Activated CD8-positive, alpha-beta memory T cell treated with anti-CD3 and anti-CD28 coated beads, Interleukin-2, amount 10 ng/mL, durations not matched to agents 7 days and 5 days (primary cell): ENCODE measurements at regions not wholly inside any gene's neighbourhood (a gene's known extent, or its start where the extent isn't known, plus 50 kb on each side); places are given as distances from the start of the nearest gene placed in this dataset.
A peak's percentile ranks its signal among the peaks of the same experiment; 100 is the strongest.
"Not testable (repeated sequence)": the region's sequence is repeated elsewhere in the genome, so short reads cannot be mapped to it uniquely, and the experiment has no call there.

Experiments
- ATAC-seq: fragments of 150-1000 bp; cut with Tn5 transposase; one replicate; pipeline ENCODE4 v1.10.0; 2021; ENCODE audit warnings: moderate library complexity
- CTCF ChIA-PET: fragments of 350-600 bp; sonication (Branson Sonifier 250); formaldehyde crosslinking; loops from one replicate; lab custom pipeline; 2021; ENCODE audit warnings: antibody characterized with exemption; lab: Charles Lee
- DNase-seq: peaks from one replicate; pipeline ENCODE4 v3.0.0-alpha.2; 2020
- H3K27ac Mint-ChIP-seq: one replicate; pipeline ENCODE4 v1.8.0; 2021; ENCODE audit warnings: mild to moderate bottlenecking, mixed read lengths
- H3K27me3 Mint-ChIP-seq: one replicate; pipeline ENCODE4 v1.8.0; 2021; ENCODE audit warnings: mixed read lengths
- H3K36me3 Mint-ChIP-seq: one replicate; pipeline ENCODE4 v1.8.0; 2021; ENCODE audit warnings: mild to moderate bottlenecking, mixed read lengths
- H3K4me1 Mint-ChIP-seq: one replicate; pipeline ENCODE4 v1.8.0; 2021; ENCODE audit warnings: mixed read lengths
- H3K4me3 Mint-ChIP-seq: one replicate; pipeline ENCODE4 v1.8.0; 2021; ENCODE audit warnings: mild to moderate bottlenecking, moderate library complexity, mixed read lengths
- H3K9me3 Mint-ChIP-seq: one replicate; pipeline ENCODE4 v1.8.0; 2022; ENCODE audit warnings: low read depth, mixed read lengths

GRCh38 chrX:22748093-22748999 lies 251.4 kb upstream of the DDX53 start:
- ATAC-seq = no peak

DNA sequence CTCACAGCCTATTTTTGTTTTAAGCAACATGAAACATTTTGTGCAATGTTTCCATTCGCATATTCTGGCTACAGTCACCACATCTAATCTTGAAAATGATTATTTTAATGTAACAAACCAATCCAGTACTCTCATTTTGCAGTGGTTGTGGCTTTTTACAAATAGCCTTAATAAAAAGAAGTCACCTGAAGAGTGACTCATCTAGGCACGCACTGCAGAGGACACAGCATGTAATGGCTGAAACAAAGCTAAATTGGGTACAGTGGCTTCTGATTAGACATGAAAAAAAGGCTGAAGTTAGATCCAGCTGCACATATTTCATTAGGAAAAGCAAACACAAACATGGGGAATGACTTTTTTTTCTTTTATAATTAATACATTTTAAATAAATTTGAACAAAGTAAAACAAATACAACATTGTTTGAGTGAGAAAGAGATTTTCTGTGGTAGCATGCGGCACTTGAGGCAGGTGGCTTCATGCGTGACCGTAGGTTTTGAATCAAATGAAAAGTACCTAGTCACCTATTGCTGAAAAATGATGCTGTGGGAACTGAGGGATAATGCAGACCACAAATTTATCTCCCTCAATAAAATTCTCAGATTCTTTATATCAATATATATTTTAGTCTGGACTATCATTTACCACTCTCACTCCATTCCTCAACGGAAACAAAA lies 240.8 kb upstream of the DDX53 start:
- DNase-seq (no peak), ATAC-seq (no peak)
- H3K9me3 Mint-ChIP-seq = no peaks in the 10 kb centered on the region
- CTCF ChIA-PET = no interaction called here
- no peaks in the 10 kb centered on the region for H3K4me1 Mint-ChIP-seq
- H3K27me3 Mint-ChIP-seq = no peaks in the 10 kb centered on the region
- no peaks in the 10 kb centered on the region for H3K36me3 Mint-ChIP-seq
- H3K4me3 Mint-ChIP-seq = no peak overlapping the region
- H3K27ac Mint-ChIP-seq = no peak overlapping the region

More at GRCh38 chrX:22748093-22748999, 251.4 kb upstream of the DDX53 start:
- no peaks in the 10 kb centered on the region for H3K27me3 Mint-ChIP-seq
- no peaks in the 10 kb centered on the region for H3K36me3 Mint-ChIP-seq
- CTCF ChIA-PET = interaction anchor here (0.6 to 1.5 kb wide), 4 partner anchors 10 to 612 kb away, joined by 3 to 7 read pairs (median 4); no protein-coding TSS in a partner anchor
- H3K9me3 Mint-ChIP-seq = no peaks in the 10 kb centered on the region
- H3K4me1 Mint-ChIP-seq = no peaks in the 10 kb centered on the region
- no peak overlapping the region for H3K27ac Mint-ChIP-seq
- H3K4me3 Mint-ChIP-seq = no peak overlapping the region
- DNase-seq = peak; percentile 51

DNA sequence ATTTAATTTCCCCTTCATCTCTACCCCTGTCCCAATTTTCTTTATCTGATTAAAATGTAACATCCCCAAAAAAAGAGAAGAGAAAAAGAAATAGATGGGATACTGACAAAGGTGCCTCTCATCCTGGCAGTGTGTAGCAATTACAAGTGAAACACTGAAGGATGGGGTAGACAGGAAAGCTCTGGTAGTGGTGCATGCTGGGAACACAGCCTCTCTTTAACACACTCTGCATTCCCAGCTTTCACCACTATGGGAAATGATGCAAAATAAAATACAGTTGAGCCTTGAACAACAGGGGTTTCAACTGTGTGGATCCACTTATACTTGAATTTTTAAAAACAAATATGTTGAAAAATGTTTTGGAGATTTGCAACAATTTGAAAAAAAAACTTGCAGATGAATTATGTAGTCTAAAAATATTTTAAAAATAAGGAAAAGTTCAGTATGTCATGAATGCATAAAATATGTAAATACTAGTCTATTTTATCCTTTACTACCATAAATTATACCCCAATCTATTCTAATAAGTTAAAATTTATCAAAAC lies 239.2 kb upstream of the DDX53 start:
- DNase-seq = no peak
- CTCF ChIA-PET = no interaction called here
- no peak for ATAC-seq
- H3K27me3 Mint-ChIP-seq = no peaks in the 10 kb centered on the region
- no peak overlapping the region for H3K27ac Mint-ChIP-seq
- no peaks in the 10 kb centered on the region for H3K9me3 Mint-ChIP-seq
- no peaks in the 10 kb centered on the region for H3K36me3 Mint-ChIP-seq
- H3K4me3 Mint-ChIP-seq = no peak overlapping the region
- no peaks in the 10 kb centered on the region for H3K4me1 Mint-ChIP-seq

GRCh38 chrX:22788221-22788620 lies 211.5 kb upstream of the DDX53 start:
- Mint-ChIP-seq H3K4me3 (no peak overlapping the region), H3K27ac (no peak overlapping the region), H3K9me3 (no peaks in the 10 kb centered on the region), H3K4me1 (no peaks in the 10 kb centered on the region), H3K27me3 (no peaks in the 10 kb centered on the region), H3K36me3 (no peaks in the 10 kb centered on the region)
- DNase-seq = no peak
- CTCF ChIA-PET = no interaction called here
- no peak for ATAC-seq

GRCh38 chrX:22795671-22796070 lies 204.1 kb upstream of the DDX53 start:
- H3K4me3 Mint-ChIP-seq = no peak overlapping the region
- H3K27ac Mint-ChIP-seq = no peak overlapping the region
- H3K9me3 Mint-ChIP-seq = no peaks in the 10 kb centered on the region
- DNase-seq (no peak), ATAC-seq (no peak)
- no peaks in the 10 kb centered on the region for H3K27me3 Mint-ChIP-seq
- CTCF ChIA-PET = no interaction called here
- H3K36me3 Mint-ChIP-seq = no peaks in the 10 kb centered on the region
- H3K4me1 Mint-ChIP-seq = no peaks in the 10 kb centered on the region

- H3K4me1 Mint-ChIP-seq = no peaks in the 10 kb centered on the region
- H3K4me3 Mint-ChIP-seq = no peak overlapping the region
- ATAC-seq (no peak), DNase-seq (no peak)
- no peaks in the 10 kb centered on the region for H3K27me3 Mint-ChIP-seq
- CTCF ChIA-PET = no interaction called here
- H3K9me3 Mint-ChIP-seq = no peaks in the 10 kb centered on the region
- no peak overlapping the region for H3K27ac Mint-ChIP-seq
- H3K36me3 Mint-ChIP-seq = no peaks in the 10 kb centered on the region
These were observed 199.4 kb upstream of the DDX53 start for GRCh38 chrX:22800360-22800759.

GRCh38 chrX:22800806-22801205 lies 199.0 kb upstream of the DDX53 start:
- Mint-ChIP-seq H3K4me3 (no peak overlapping the region), H3K27me3 (no peaks in the 10 kb centered on the region), H3K4me1 (no peaks in the 10 kb centered on the region), H3K27ac (no peak overlapping the region), H3K9me3 (no peaks in the 10 kb centered on the region), H3K36me3 (no peaks in the 10 kb centered on the region)
- no peak for ATAC-seq
- CTCF ChIA-PET = no interaction called here
- DNase-seq = no peak

DNA sequence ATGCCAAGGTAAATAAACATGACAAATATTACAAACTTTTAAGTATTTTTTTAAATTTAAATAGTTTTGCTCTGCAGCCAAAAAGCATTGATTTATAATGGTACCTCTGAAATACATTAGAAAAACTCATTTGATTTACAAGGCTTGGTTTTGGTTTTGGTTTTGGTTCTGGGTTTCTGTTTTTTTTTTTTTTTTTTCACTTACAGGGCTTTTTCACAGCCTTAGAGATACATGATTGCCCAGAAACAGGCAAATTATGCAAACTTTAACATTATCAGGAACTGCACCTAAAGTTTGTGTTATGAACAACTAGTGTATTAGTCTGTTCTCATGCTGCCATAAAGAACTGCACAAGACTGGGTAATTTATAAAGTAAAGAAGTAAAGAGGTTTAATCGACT lies 196.4 kb upstream of the DDX53 start:
- H3K4me1 Mint-ChIP-seq = no peaks in the 10 kb centered on the region
- no peaks in the 10 kb centered on the region for H3K36me3 Mint-ChIP-seq
- no peak for ATAC-seq
- H3K9me3 Mint-ChIP-seq = no peaks in the 10 kb centered on the region
- CTCF ChIA-PET = no interaction called here
- no peaks in the 10 kb centered on the region for H3K27me3 Mint-ChIP-seq
- no peak for DNase-seq
- H3K27ac Mint-ChIP-seq = no peak overlapping the region
- no peak overlapping the region for H3K4me3 Mint-ChIP-seq

DNA sequence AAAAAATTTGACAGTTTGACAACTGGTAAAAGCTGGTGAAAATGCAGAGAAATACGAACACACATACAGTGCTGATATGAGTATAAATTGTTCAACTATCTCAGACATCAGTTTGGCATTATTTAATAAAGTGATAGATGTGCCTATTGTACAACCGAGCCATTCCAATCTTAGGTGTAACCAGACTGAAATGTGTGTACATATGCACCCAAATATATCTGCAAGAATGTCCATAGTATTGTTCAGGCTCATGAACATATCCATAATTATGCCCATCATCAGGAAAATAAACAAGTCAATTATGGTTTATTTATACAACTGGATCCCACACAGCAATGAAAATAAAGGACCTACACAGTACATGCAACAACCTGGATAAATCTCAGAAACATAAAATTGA lies 188.9 kb upstream of the DDX53 start:
- Mint-ChIP-seq H3K9me3 (no peaks in the 10 kb centered on the region), H3K27me3 (no peaks in the 10 kb centered on the region), H3K27ac (no peak overlapping the region), H3K4me1 (no peaks in the 10 kb centered on the region), H3K4me3 (no peak overlapping the region), H3K36me3 (no peaks in the 10 kb centered on the region)
- ATAC-seq = no peak
- DNase-seq = no peak
- CTCF ChIA-PET = no interaction called here

DNA sequence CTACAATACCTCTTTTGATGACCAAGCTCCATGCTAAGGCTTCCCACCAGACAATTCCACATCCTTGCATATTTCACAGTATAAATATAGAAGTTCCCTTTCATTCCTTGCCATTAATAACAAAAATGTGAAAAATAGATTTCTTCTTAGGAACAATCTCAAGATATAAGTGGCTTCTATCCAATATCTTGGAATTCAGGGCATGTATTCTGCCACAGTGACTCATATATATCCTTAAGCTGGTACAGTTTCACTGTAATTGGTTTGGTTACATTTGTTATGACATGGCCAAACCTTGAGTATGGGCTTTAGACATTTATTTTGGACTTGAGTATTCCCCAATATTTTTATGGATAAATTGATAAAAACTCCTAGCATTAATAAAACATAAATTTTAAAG lies 181.7 kb upstream of the DDX53 start:
- DNase-seq (no peak), ATAC-seq (no peak)
- H3K4me3 Mint-ChIP-seq = no peak overlapping the region
- H3K9me3 Mint-ChIP-seq = no peaks in the 10 kb centered on the region
- H3K27me3 Mint-ChIP-seq = no peaks in the 10 kb centered on the region
- H3K36me3 Mint-ChIP-seq = no peaks in the 10 kb centered on the region
- H3K4me1 Mint-ChIP-seq = no peaks in the 10 kb centered on the region
- H3K27ac Mint-ChIP-seq = no peak overlapping the region
- CTCF ChIA-PET = no interaction called here

- CTCF ChIA-PET = no interaction called here
- Mint-ChIP-seq H3K4me1 (no peaks in the 10 kb centered on the region), H3K27ac (no peak overlapping the region), H3K9me3 (no peaks in the 10 kb centered on the region), H3K36me3 (no peaks in the 10 kb centered on the region), H3K4me3 (no peak overlapping the region), H3K27me3 (no peaks in the 10 kb centered on the region)
- DNase-seq (no peak), ATAC-seq (no peak)
These were observed 144.1 kb upstream of the DDX53 start for GRCh38 chrX:22855693-22856092.

GRCh38 chrX:22859642-22860041 lies 140.1 kb upstream of the DDX53 start:
- Mint-ChIP-seq H3K27ac (no peak overlapping the region), H3K27me3 (no peaks in the 10 kb centered on the region), H3K4me3 (no peak overlapping the region), H3K36me3 (no peaks in the 10 kb centered on the region), H3K4me1 (no peaks in the 10 kb centered on the region), H3K9me3 (no peaks in the 10 kb centered on the region)
- DNase-seq = no peak
- no peak for ATAC-seq
- CTCF ChIA-PET = no interaction called here

- H3K4me1 Mint-ChIP-seq, H3K4me3 Mint-ChIP-seq, H3K36me3 Mint-ChIP-seq, CTCF ChIA-PET, DNase-seq, ATAC-seq, H3K27ac Mint-ChIP-seq, H3K27me3 Mint-ChIP-seq, H3K9me3 Mint-ChIP-seq: not testable (repeated sequence)
These were observed 133.0 kb upstream of the DDX53 start for GRCh38 chrX:22866801-22867200.

DNA sequence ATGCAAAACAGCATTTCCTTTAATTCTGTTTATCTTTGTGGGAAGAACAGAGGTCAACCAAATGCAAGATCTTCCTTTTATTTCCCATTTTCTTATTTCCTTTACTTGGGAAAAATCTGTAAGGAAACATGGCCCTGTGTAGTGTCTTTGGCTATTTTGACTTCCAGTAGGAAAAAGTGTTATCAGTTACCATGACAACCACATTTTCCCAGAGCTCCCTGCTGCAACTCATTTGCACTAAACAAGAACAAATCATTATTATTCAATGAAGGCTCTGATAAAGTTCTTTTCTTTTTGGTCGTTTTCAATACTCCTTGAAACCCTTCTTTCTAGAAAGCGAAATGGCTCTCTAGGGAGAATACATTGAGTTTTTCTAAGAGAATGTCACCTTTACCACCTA lies 117.2 kb upstream of the DDX53 start:
- no peak overlapping the region for H3K27ac Mint-ChIP-seq
- H3K36me3 Mint-ChIP-seq = no peaks in the 10 kb centered on the region
- H3K4me3 Mint-ChIP-seq = no peak overlapping the region
- no peaks in the 10 kb centered on the region for H3K9me3 Mint-ChIP-seq
- CTCF ChIA-PET = no interaction called here
- DNase-seq = no peak
- no peaks in the 10 kb centered on the region for H3K4me1 Mint-ChIP-seq
- ATAC-seq = no peak
- no peaks in the 10 kb centered on the region for H3K27me3 Mint-ChIP-seq
